EH (cell line): ENCODE measurements at regions not wholly inside any gene's neighbourhood (a gene's known extent, or its start where the extent isn't known, plus 50 kb on each side); places are given as distances from the start of the nearest gene placed in this dataset.

Experiments
- DNase-seq: peaks from one replicate; pipeline ENCODE4 v3.0.0-alpha.2; 2015; ENCODE audit warnings: low read depth

DNA sequence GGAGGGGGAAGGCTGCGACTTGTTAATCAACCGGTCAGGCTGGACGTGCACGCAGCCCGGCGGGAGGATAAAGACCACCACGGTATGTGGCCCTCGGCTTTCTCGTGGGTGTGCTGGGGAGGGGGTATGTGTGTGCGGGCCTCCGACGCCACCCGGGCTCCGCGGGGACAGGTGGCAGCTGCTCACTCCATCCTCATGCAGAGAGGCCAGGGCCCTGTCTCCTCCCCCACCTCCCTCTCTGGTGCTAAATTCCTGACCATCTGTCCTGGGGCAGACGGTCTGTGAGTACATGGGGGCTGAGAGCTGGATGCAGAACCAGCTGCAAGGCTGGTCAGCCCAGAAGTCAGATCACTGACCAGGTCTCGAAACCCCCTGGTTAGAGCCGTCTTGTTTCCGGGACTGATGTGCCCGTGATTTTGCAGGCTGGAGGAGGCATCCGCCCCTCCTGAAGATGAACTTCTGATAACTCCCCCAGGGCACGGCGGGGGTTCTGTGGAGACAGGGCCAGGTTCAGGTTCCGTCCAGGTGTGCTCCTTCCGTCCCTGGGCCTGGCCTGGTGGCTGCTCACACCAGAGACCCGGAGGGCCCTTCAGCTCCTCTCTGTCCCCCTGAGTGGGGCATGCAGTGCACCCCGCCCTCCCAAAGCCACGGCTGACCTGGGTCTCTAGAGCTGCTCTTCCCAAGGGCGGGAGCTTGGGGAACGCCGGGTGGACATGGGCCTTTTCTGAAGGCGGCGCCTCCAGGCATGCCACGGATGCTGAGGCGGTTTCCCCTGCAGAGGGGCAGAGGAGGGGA lies 1119.7 kb downstream of the BRD1 start:
- no peak for DNase-seq

- no peak for DNase-seq
Measured at GRCh38 chr22:48706934-48707762, 1120.5 kb downstream of the BRD1 start.

DNA sequence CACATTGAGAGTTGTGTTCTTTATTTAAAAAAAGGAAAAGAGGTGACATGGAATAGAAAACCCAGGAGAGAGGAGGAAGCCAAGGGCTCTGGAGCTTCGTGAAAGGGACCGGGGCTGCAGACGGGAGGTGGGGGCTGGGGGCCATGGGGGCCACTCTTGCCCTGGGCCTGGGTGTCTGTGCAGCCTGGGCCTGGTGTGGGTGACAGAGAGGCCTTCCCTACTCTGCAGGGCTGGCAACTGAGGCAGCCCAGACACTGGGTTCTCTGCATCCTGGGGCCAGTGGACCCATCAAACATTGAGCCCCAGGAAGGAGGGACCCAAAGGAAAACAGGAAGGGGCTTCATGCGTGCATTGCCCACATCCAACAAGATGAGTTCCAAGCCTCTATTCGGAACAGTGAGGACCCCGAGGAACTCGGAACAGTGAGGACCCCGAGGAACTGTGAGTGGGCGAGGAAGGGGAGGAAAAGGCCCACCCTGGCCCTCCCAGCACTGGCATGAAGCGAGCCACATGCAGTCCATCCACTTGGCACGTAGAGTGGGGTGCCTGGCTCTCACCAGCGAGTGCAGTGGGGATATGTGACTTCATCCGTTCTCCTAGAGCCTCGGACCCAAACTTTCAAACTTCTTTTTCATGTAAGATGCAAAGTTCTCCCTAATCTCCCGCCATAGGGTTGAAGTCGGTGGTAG lies 1121.6 kb downstream of the BRD1 start:
- DNase-seq, result no peak

- no peak for DNase-seq
Measured at GRCh38 chr22:48705159-48705916, 1122.3 kb downstream of the BRD1 start.

DNA sequence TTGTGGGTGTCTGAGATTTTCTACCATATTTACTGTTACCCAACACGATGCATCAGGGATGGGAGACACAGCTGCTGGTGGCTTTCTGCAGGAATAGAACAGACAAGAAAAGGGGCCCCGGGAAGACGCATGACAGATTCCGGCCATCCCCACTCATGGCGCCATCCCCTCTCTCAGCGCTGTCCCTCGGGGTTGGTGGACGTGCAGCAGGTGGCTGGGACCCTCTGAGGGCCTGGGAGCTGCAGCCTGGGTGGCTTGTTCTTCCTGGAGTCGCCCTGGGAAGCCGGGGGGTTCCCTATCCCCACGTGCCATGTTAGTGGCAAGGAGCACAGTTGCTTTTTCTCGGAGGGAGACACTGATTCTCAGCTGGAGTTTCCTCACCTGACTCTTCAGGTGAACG lies 1123.3 kb downstream of the BRD1 start:
- DNase-seq, result no peak

DNA sequence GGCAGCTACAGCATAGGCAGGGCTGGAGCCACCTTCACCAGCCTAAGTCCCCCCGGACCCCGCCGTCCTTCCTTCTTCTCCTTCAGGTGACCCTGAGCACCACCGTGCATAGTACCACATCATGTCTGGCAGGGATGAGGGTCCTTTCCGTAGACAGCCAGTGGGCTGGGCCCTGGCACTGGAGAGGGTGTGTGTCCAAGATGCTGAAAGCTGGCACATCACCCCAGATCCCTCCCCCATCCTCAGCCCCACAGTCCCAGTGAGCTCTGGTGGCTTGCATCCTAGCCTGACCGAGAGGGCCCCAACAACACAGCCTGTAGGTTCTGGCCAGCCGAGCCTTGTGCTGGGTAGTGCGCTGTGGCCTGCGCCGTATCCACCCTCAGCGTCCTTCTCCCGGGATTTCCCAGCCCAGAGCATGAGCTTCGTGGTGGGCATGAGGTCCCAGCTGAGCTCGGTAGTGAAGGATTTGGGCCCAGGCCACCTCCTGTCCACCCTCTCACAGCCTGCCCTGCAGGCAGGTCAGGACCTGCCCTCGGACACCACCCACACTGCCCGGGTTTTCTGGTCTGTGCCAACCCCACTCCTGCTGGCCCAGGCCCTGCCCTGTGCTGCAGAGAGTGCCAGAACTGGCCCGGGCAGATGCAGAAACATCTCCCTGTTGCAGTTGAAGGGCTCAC lies 1124.3 kb downstream of the BRD1 start:
- no peak for DNase-seq

GRCh38 chr22:48702573-48703264 lies 1125.0 kb downstream of the BRD1 start:
- DNase-seq, result no peak

- no peak for DNase-seq
Measured at GRCh38 chr22:48701296-48702030, 1126.2 kb downstream of the BRD1 start.

DNA sequence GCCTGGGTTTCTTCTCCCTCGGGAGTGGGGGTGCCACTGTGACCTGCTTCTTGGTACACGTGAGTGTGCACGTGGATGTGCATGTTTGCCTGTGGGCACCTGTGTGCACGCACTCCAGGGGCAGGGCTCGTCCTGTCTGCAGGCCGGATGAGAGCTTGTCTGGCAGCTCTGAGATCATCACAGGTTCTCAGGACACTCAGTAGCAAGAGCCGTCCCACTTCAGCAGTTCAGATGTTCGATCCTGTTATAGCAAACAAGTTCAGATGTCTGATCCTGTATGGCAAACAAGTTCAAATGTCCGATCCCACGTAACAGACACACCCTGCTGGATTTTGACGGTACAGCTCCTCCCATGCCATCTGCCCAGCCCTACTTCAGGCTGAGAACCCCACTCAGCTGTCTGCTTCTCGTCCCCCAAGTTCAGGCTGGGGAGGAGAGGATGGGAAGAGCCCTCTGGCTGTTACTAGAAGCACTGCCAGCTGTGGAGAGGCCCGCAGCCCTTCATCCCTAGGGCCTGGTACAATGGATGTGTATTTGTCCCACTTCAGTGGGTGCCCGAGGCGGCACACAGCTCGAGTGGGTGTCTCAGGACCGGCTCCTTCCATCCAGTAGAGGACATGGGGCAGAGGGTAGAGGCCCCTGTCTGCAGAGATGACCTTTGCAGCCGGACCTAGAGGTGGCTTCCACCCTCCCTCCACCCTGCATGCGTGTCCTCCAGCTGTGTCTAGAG lies 1126.9 kb downstream of the BRD1 start:
- DNase-seq, result no peak

DNA sequence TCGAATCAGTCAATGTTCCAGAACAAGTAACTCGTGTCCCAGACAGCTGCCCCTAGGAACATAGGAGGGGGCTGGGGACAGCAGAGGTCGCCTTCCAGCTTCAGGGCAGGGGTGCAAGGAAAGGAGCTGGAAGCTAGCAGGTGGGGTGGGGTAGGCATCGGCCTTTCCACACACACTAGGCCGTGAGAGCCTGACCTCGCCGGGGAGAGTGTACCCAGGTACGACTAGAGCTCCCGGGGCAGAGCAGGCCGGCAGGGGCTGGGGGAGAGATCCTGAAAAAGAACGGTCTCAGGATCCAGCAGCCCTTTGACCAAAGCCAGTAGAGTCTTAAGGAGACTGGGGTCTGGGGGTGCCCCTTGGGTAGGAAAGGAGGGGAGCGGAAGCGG lies 1127.5 kb downstream of the BRD1 start:
- no peak for DNase-seq

- DNase-seq, result no peak
Measured at GRCh38 chr22:48699511-48699910, 1128.2 kb downstream of the BRD1 start.

DNA sequence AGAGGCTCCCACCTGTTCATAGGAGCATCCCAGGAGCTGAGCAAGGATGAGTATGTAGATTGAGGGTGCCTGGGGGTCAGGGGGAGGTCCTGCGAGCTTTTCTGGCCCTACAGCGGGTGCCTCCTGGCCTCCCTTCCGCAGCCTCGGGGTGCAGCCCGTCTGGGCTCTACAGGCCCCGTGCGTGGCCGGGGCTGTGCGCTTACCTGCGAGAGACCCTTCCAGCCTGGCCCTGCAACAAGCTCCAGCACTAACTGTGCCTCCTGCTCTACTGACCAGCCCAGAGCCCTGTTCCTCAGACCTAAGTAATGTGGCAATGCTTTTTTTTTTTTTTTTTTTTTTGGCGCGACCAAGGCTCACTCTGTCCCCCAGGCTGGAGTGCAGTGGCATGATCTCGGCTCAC lies 1129.1 kb downstream of the BRD1 start:
- no peak for DNase-seq

- DNase-seq, result no peak
Measured at GRCh38 chr22:48697694-48698276, 1129.9 kb downstream of the BRD1 start.

DNA sequence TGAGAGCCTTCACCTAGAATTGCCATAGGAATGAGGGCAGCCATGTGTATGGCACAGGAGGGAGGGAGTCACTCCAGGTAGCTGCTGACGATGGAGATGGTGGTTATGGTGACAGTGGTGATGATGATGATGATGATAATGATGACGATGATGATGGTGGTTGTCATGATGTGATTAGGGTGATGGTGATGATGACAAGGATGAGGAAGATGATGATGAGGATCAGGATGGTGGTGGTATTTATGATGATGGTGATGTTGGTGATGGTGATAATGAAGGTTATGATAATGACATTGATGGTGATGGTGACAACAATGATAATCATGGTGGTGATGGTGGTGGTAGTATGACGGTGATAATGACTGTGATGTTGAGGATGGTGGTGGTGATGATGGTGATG lies 1130.5 kb downstream of the BRD1 start:
- no peak for DNase-seq

GRCh38 chr22:48696371-48696770 lies 1131.3 kb downstream of the BRD1 start:
- no peak for DNase-seq

DNA sequence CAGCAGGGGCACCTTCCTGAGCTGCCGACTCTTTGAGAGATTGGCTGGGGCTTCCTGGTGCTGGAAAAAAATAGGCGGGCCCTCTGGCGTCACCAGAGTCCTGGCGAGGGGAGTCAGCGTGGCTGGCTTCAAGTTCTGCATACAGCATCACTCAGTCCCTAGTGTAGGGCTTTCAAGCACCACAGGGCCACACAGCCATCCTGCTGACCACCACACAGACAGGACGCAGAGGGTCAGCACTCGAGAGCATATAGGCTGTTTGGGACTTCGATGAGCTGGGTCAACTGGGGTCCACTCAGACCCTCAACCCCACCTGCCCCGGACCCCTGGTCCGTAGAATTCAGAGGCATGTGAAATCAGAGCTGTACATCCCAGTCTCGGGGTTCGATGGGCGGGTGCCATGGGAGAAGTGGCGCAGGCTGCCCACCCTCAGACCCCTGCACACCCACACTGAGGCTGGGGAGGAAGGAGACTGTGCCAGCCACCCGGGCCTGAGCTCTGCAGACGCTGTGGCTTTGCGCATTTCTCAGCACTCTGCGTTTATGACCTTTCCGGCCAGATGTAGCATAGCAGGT lies 1131.9 kb downstream of the BRD1 start:
- no peak for DNase-seq

DNA sequence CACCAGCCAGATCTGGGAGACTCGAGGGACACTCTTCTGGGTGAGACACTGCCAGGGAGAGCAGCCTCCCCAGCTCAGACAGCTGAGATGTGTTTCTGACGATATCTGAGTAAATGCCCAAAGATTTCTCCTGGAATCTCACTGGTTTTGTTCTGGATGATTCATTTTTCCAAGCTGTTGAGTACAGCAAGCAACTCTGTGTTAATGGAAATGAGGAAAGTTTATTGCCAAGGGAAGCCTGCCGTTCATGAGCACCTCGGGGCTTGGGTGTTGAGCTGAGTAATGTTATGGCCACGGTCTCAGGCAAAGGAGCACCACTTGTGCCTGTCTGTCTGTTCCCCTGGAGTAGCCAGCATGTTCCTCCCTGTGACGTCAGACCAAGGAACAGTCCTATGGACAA lies 1132.4 kb downstream of the BRD1 start:
- DNase-seq, result no peak

GRCh38 chr22:48694296-48694883 lies 1133.3 kb downstream of the BRD1 start:
- no peak for DNase-seq
